ENCODE measurements at regions not wholly inside any gene's neighbourhood (a gene's known extent, or its start where the extent isn't known, plus 50 kb on each side); places are given as distances from the start of the nearest gene placed in this dataset.

DNA sequence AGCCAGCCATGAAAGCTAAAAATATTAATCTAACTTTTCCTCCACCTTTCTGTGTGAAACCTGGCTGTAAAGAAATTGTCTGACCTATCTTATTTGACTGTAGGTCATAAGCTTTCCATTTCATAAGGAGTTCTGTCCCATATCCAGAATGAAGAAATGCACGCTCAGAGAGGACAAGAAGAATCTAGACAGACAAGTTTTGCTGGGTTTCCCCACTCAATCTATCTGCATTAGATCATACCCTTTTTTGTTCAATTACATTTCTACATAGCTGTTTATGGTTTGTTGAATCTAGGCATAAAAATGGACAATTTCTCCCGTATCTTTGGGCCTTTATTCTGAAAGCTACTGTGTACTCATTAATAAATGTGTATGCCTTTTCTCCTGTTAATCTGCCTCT, 1495.1 kb downstream of the C4orf33 start:
- TF ChIP-seq, protein P1, sequence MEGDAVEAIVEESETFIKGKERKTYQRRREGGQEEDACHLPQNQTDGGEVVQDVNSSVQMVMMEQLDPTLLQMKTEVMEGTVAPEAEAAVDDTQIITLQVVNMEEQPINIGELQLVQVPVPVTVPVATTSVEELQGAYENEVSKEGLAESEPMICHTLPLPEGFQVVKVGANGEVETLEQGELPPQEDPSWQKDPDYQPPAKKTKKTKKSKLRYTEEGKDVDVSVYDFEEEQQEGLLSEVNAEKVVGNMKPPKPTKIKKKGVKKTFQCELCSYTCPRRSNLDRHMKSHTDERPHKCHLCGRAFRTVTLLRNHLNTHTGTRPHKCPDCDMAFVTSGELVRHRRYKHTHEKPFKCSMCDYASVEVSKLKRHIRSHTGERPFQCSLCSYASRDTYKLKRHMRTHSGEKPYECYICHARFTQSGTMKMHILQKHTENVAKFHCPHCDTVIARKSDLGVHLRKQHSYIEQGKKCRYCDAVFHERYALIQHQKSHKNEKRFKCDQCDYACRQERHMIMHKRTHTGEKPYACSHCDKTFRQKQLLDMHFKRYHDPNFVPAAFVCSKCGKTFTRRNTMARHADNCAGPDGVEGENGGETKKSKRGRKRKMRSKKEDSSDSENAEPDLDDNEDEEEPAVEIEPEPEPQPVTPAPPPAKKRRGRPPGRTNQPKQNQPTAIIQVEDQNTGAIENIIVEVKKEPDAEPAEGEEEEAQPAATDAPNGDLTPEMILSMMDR (IDR thresholded peaks at IDR 0.05; ENCODE audit: extremely low read depth, missing control alignments): no peak
- no peak for DNase-seq (ENCODE audit: low spot score)

DNA sequence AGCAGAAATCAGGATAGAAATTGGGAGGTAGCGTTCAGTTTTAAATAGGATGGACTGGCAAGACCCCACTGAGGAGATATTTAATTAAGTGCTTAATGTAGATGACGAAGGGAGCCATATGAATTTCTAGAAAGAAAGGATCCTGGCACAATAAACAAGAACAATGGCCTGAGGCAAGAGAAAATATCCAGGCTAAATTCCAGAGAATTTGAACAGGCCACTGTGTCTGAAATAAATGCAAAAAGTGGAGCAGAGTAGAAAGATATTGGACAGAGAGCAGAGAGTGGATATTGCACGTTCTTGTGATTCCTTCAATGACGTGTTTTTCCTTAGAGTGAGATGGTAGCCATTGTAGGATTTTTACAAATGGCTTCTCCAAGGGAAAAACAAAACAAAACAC, 1504.8 kb downstream of the C4orf33 start:
- no peak for DNase-seq (ENCODE audit: low spot score)
- TF ChIP-seq, protein P1 (IDR thresholded peaks at IDR 0.05; ENCODE audit: extremely low read depth, missing control alignments): no peak

DNA sequence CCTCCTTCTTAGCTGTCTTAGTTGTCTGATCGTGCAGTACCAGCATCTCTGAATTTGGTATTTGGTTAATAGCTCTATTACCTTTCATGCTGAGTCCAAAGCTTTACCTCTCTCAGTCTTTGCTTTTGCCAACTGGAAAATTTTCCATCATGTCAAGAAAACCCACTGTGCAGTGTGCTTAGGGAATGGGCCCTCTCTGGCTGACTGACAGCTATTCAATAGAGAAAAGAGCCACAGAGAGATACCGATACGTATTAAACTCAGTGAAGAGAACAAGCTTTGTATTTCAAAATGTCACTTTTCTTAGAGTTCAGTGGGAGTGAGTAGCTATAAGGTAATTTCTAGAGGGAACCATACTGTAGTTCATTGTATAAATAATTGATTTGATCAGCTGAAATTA, 1507.1 kb downstream of the C4orf33 start:
- TF ChIP-seq, protein P1 (IDR thresholded peaks at IDR 0.05; ENCODE audit: extremely low read depth, missing control alignments): no peak
- DNase-seq (ENCODE audit: low spot score): no peak

DNA sequence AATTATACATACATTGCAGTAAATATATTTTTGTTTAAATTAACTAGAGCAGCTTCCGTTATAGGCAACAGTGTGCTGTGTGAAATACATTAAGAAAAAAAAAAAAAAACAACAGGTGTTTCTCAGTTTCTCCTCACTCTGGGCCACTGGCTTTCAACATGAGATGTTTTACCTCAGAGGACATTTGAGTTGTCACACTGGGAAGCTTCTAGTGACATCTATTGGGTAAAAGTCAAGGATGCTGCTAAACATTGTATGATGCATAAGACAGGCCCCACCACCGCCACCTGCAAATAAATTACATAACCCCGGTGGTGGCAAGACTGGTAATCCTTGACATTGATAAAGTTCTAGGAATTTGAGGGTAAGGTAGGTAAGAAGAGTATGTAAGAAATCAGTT, 1512.2 kb downstream of the C4orf33 start:
- no peak for DNase-seq (ENCODE audit: low spot score)
- TF ChIP-seq, protein P1 (IDR thresholded peaks at IDR 0.05; ENCODE audit: extremely low read depth, missing control alignments): no peak

DNA sequence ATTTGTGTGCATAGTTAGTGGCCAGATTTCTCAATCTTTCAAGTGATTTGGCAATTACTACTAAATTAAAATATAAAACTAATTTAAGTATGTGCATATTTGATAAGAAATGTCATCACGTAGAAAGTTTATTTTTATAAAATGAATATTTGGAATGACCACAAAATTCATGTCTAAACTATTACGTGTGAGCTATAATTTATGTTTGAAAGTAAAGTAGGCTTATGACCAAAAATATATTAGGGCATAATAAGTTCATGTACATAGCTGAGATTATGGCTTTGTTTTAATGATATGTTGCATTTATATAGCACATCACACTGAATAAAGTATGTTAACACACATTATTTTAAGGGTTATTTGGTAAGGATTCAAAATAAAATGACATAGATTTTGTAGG, 1532.6 kb downstream of the C4orf33 start:
- no peak for DNase-seq (ENCODE audit: low spot score)
- TF ChIP-seq, protein P1 (IDR thresholded peaks at IDR 0.05; ENCODE audit: extremely low read depth, missing control alignments): no peak

DNA sequence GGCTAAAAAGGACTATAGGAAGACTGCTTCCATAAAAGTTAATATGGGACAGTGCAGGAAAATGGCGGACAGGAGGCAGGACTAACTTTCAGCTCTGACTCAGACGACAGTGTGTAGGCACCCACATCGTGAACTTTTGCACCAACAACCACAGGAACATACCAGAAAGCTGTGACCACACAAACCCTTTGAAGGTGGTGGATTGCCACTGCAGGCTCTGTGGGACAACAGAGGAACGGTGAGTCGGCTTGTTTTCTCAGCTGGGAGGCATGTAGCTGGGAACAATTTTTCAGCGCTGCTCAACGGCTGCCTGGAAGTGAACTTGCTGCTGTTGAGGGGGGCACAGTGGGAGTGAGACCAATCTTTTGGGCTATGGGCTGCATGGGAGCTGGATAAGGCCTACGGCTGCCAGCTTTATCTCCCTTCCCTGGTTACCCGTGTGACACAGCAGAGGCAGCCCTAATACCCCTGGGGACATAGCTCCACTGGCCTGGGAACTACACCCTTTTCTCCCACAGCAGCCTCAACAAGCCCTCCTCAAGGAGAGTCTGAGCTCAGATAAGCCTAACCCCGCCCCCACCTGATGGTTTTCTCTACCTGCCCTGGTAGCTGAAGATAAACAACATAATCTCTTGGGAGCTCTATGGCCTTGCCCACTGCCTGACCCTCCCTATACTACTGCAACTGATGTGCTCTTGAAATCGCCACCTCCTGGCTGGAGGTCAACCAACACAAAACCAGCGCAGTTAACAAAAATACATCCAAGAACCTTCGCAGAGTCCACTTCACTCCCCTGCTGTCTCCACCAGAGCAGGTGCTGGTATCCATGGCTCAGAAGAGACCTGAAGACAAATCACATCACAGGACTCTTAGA, 1537.0 kb downstream of the C4orf33 start:
- DNase-seq (ENCODE audit: low spot score): no peak
- TF ChIP-seq, protein P1 (IDR thresholded peaks at IDR 0.05; ENCODE audit: extremely low read depth, missing control alignments): no peak

DNA sequence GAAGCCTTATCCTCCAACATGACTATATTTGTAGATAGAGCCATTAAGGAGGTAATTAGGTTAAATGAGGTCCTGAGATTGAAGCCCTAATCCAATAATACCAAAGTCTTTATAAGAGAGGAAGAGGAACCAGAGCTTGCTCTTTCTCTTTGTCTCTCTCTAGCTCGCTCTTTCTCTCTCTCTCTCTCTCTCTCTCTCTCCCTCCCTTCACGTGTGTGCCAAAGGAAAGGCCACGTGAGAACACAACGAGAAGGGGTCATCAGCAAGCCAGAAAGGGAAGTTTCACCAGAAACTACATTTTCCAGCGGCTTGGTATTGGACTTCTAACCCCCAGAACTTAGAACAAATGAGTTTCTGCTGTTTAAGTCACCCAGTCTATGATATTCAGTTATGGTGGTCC, 1540.5 kb downstream of the C4orf33 start:
- DNase-seq (ENCODE audit: low spot score): no peak
- TF ChIP-seq, protein P1 (IDR thresholded peaks at IDR 0.05; ENCODE audit: extremely low read depth, missing control alignments): no peak

All from GM20000 (cell line).